HG03280 (cell line): ENCODE measurements at regions not wholly inside any gene's neighbourhood (a gene's known extent, or its start where the extent isn't known, plus 50 kb on each side); places are given as distances from the start of the nearest gene placed in this dataset.

Experiments
- ATAC-seq: cut with Tn5 transposase; IDR thresholded peaks from one replicate; pipeline ENCODE4 v1.9.1; 2021; ENCODE audit warnings: mild to moderate bottlenecking, moderate library complexity; ENCODE audit not compliant: unreplicated experiment

- ATAC-seq = no peak
These were observed 90.2 kb upstream of the SOD3 start for GRCh38 chr4:24705016-24705753.

GRCh38 chr4:24713604-24714003 lies 81.8 kb upstream of the SOD3 start:
- no peak for ATAC-seq

- ATAC-seq = no peak
These were observed 75.8 kb upstream of the SOD3 start for GRCh38 chr4:24719615-24720014.

GRCh38 chr4:24720436-24720835 lies 74.9 kb upstream of the SOD3 start:
- no peak for ATAC-seq

- ATAC-seq = no peak
These were observed 74.4 kb upstream of the SOD3 start for GRCh38 chr4:24720979-24721378.

GRCh38 chr4:24722026-24722568 lies 73.3 kb upstream of the SOD3 start:
- ATAC-seq = no peak

GRCh38 chr4:24727390-24728224 lies 67.8 kb upstream of the SOD3 start:
- no peak for ATAC-seq

- no peak for ATAC-seq
These were observed 66.1 kb upstream of the SOD3 start for GRCh38 chr4:24729119-24729730.

- ATAC-seq = no peak
These were observed 64.9 kb upstream of the SOD3 start for GRCh38 chr4:24730256-24731001.

- ATAC-seq = no peak
These were observed 63.9 kb upstream of the SOD3 start for GRCh38 chr4:24731448-24731847.

- ATAC-seq = no peak
These were observed 60.9 kb upstream of the SOD3 start for GRCh38 chr4:24734511-24734910.

- ATAC-seq = no peak
These were observed 59.3 kb upstream of the SOD3 start for GRCh38 chr4:24736066-24736465.

GRCh38 chr4:24741910-24742309 lies 53.5 kb upstream of the SOD3 start:
- ATAC-seq = no peak

- ATAC-seq = no peak
These were observed 53.0 kb upstream of the SOD3 start for GRCh38 chr4:24742335-24742734.

- ATAC-seq = no peak
These were observed 52.6 kb upstream of the SOD3 start for GRCh38 chr4:24742773-24743172.

- no peak for ATAC-seq
These were observed 52.2 kb upstream of the SOD3 start for GRCh38 chr4:24743206-24743605.

GRCh38 chr4:24743927-24744326 lies 51.4 kb upstream of the SOD3 start:
- ATAC-seq = no peak

GRCh38 chr4:24745172-24745895 lies 50.0 kb upstream of the SOD3 start:
- no peak for ATAC-seq
